Upper lobe of left lung (tissue), 4 donors: ENCODE measurements at regions not wholly inside any gene's neighbourhood (a gene's known extent, or its start where the extent isn't known, plus 50 kb on each side); places are given as distances from the start of the nearest gene placed in this dataset.

ENCODE experiments used
- CTCF ChIP-seq, 6 experiments: fragments of 450-650 bp in 4 of 6; fragments of 200-600 bp in 2 of 6; sonication (generic) in 2 of 6; IDR thresholded peaks; one replicate each; pipeline ENCODE4 v1.5.1; 2016 to 2019; ENCODE audit warnings: antibody characterized with exemption in 6 of 6
- POLR2A ChIP-seq, 4 donors: fragments of 450-650 bp; IDR thresholded peaks; one replicate each; pipeline ENCODE4 v1.5.1; 2016 to 2017; ENCODE audit warnings: antibody characterized with exemption in 4 of 4, mild to moderate bottlenecking in 2 of 4

- TF ChIP-seq CTCF (IDR thresholded peaks at IDR 0.05) (no peak), POLR2A (IDR thresholded peaks at IDR 0.05) (no peak)
Measured at GRCh38 chr1:195158091-195158490, 1450.1 kb downstream of the KCNT2 start.
